ENCODE measurements at regions not wholly inside any gene's neighbourhood (a gene's known extent, or its start where the extent isn't known, plus 50 kb on each side); places are given as distances from the start of the nearest gene placed in this dataset.

- TF ChIP-seq CTCF (conservative IDR thresholded peaks at IDR 0.05) (no peak), ZFX (IDR thresholded peaks at IDR 0.05) (no peak)
These were observed 167.3 kb upstream of the NDN start for GRCh38 chr15:23854203-23854911.
